HFFc6 (cell line): ENCODE measurements at regions not wholly inside any gene's neighbourhood (a gene's known extent, or its start where the extent isn't known, plus 50 kb on each side); places are given as distances from the start of the nearest gene placed in this dataset.

ENCODE experiments used
- DNase-seq: peaks from one replicate; pipeline ENCODE4 v3.0.0-alpha.2; 2018
- H3K27ac Mint-ChIP-seq: 2 replicates; pipeline ENCODE4 v1.8.0; 2020; ENCODE audit warnings: mild to moderate bottlenecking, mixed read lengths
- H3K27me3 Mint-ChIP-seq: 2 replicates; pipeline ENCODE4 v1.8.0; 2021; ENCODE audit warnings: mild to moderate bottlenecking, moderate library complexity, mixed read lengths; ENCODE audit not compliant: insufficient read depth
- H3K36me3 Mint-ChIP-seq: 2 replicates; pipeline ENCODE4 v1.8.0; 2021; ENCODE audit warnings: low read depth, mixed read lengths
- H3K4me1 Mint-ChIP-seq: 2 replicates; pipeline ENCODE4 v1.8.0; 2020; ENCODE audit warnings: low read depth, mixed read lengths
- H3K4me3 Mint-ChIP-seq: 2 replicates; pipeline ENCODE4 v1.8.0; 2020; ENCODE audit warnings: mild to moderate bottlenecking, moderate library complexity, mixed read lengths
- H3K9me3 Mint-ChIP-seq: 2 replicates; pipeline ENCODE4 v1.8.0; 2020; ENCODE audit warnings: mild to moderate bottlenecking, mixed read lengths
- CTCF ChIP-seq: fragments of 200-600 bp; sonication (generic); IDR thresholded peaks from 2 replicates; pipeline ENCODE4 v1.5.0; 2021; ENCODE audit warnings: antibody characterized with exemption, mild to moderate bottlenecking

DNA sequence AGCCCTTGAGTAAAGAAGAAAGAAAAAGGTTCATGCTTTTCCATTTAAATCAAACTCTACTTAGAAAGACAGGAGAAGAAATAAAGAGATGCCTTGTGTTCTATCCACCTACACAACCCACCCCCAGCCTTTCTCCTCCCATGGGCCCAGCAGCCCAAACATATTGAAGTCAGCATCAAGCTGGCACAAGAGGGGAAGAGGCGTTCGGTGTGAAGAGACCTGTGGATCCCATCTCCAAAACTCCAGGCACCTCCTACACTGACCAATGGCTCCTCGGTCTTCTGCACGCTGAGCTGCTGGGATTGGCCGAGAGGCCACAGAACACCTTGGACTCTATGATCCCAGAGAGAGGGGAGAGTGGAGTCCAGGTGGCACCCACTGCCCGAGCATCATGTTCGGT, 66.0 kb upstream of the CELF2 start:
- Mint-ChIP-seq H3K4me3 (no peak overlapping the region), H3K9me3 (no peaks in the 10 kb centered on the region; the same call in 1 of the 2 replicates), H3K4me1 (no peaks in the 10 kb centered on the region), H3K36me3 (no peaks in the 10 kb centered on the region), H3K27me3 (peaks cover 6% of the 10 kb centered on the region; the same call in 1 of the 2 replicates), H3K27ac (no peak overlapping the region)
- no peak for TF ChIP-seq CTCF
- DNase-seq: no peak

DNA sequence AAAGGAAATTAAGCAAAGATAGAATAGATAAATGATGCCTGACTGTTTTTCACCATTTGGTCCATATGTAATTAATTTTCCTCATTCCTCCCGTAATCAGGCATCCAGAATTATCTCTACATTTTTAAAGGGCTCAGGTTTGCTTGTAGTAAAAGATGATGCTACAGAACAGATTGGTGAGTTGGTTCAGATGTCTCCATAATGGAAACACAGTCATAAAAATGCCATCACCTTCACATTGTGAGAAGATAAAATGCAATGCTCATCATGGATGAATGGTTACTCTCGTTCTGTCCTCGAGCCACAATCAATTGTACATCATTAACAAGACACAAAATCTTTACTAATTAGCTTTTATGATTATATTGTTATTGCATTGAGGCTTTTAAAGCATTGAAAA, 64.9 kb upstream of the CELF2 start:
- no peak for TF ChIP-seq CTCF
- H3K27ac Mint-ChIP-seq: no peak overlapping the region
- H3K4me1 Mint-ChIP-seq: no peaks in the 10 kb centered on the region
- no peak for DNase-seq
- no peak overlapping the region for H3K4me3 Mint-ChIP-seq
- H3K36me3 Mint-ChIP-seq: no peaks in the 10 kb centered on the region
- H3K27me3 Mint-ChIP-seq: peaks cover 6% of the 10 kb centered on the region; the same call in 1 of the 2 replicates
- peaks cover 4% of the 10 kb centered on the region; the same call in 1 of the 2 replicates for H3K9me3 Mint-ChIP-seq

DNA sequence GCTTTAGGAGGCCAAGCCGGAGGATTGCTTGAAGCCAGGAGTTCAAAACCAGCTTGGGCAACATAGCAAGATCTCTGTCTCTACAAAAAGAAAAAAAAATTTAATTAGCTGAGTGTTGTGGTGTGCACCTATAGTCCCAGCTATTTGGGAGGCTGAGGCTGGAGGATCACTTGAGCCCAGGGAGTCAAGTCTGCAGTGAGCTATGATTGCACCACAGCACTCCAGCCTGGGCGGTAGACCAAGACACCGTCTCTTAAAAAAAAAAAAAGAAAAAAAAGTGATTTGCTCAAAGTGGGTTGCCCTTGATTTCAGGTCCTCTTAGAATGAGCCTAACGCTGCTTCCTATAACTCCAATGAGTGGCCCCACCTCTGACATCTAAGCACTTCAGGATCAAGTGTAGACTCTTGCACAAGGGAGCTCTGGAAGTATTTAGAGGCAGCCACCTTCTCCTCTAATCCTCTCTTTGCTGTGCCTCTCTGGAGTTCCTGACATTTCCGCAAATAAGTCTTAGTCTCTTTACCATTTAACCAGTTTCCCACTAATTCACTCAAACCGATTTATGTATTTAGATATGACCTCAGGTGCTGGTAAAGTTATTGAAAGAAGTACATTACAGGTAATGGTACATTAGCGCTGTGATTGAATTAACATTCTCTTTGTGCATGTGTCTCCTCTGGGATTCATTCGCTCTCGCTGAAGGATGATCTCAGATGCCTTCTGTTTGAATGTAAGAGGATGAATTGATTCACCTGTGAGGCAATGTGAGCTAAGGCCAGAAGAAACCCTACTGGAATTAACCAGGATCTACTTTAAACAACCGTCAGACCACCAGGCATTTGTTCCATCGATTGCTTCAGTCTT, 60.8 kb upstream of the CELF2 start:
- H3K27ac Mint-ChIP-seq: no peak overlapping the region
- H3K4me3 Mint-ChIP-seq: no peak overlapping the region
- H3K27me3 Mint-ChIP-seq: peaks cover 2% of the 10 kb centered on the region; the same call in 1 of the 2 replicates
- no peak for TF ChIP-seq CTCF
- no peak for DNase-seq
- no peaks in the 10 kb centered on the region for H3K4me1 Mint-ChIP-seq
- peaks cover 4% of the 10 kb centered on the region; the same call in 1 of the 2 replicates for H3K9me3 Mint-ChIP-seq
- no peaks in the 10 kb centered on the region for H3K36me3 Mint-ChIP-seq

DNA sequence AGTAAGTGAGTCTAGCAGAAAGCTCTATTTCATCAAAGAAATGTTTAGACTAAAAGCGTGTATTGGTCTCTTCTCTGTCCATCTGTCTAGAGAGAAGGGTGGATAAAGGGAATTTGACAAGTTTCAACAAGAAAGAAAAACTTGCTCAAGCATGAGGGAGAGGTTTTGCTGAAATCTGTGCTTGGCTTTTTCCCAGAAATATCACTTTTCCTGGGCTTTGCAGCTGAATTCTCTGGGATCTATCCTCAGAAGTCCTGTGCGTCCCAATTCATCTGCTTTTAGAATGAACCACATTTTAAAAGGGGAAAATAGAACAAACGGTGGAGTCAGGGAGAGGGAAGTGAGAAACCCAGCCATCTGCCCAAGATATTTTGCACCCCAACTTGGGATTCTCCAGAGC, 59.6 kb upstream of the CELF2 start:
- TF ChIP-seq CTCF: no peak
- H3K27ac Mint-ChIP-seq: no peak overlapping the region
- H3K4me3 Mint-ChIP-seq: no peak overlapping the region
- H3K9me3 Mint-ChIP-seq: peaks cover 4% of the 10 kb centered on the region; the same call in 1 of the 2 replicates
- H3K4me1 Mint-ChIP-seq: no peaks in the 10 kb centered on the region
- no peaks in the 10 kb centered on the region for H3K36me3 Mint-ChIP-seq
- peaks cover 2% of the 10 kb centered on the region; the same call in 1 of the 2 replicates for H3K27me3 Mint-ChIP-seq
- no peak for DNase-seq

DNA sequence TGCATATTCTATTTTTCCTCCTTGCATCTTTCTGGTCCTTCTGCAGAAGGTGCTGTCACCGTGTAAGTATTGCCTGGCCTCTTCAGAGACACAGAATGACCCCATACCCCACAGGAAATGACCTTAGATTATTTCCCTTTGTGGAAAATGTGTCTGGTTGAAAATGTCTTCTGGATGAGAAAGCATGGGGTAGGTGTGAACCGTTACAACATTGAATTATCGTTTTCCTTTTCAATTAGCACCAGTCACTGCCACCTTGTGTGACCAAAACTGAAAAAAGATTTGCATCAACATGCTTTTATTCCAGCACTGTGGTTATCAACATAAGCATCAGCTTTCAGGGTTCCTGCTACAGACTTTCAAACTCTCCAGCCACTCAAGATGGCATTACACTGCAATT, 58.0 kb upstream of the CELF2 start:
- Mint-ChIP-seq H3K4me3 (no peak overlapping the region), H3K4me1 (no peaks in the 10 kb centered on the region), H3K27me3 (peaks cover 2% of the 10 kb centered on the region; the same call in 1 of the 2 replicates), H3K27ac (no peak overlapping the region), H3K36me3 (no peaks in the 10 kb centered on the region), H3K9me3 (peaks cover 4% of the 10 kb centered on the region; the same call in 1 of the 2 replicates)
- no peak for TF ChIP-seq CTCF
- DNase-seq: no peak
